ACC112 (cell line): ENCODE measurements at regions not wholly inside any gene's neighbourhood (a gene's known extent, or its start where the extent isn't known, plus 50 kb on each side); places are given as distances from the start of the nearest gene placed in this dataset.

ENCODE experiments used
- H2AFZ ChIP-seq: fragments of 200-600 bp; sonication (generic); one replicate; pipeline ENCODE4 v1.6.0; 2017; ENCODE audit warnings: antibody characterized with exemption, low read length; ENCODE audit not compliant: unreplicated experiment
- H3K27ac ChIP-seq: fragments of 200-600 bp; sonication (generic); 2 replicates; pipeline ENCODE4 v1.5.1; 2014; ENCODE audit warnings: low read depth, mild to moderate bottlenecking, antibody characterized with exemption, low read length, moderate library complexity
- H3K27me3 ChIP-seq: fragments of 200-600 bp; sonication (generic); 2 replicates; pipeline ENCODE4 v1.6.1; 2014; ENCODE audit warnings: mild to moderate bottlenecking, antibody characterized with exemption, low read length, moderate library complexity, mixed read lengths; ENCODE audit not compliant: insufficient read depth
- H3K36me3 ChIP-seq: fragments of 200-600 bp; sonication (generic); 2 replicates; pipeline ENCODE4 v1.6.1; 2016; ENCODE audit warnings: mild to moderate bottlenecking, antibody characterized with exemption, low read length, moderate library complexity, mixed read lengths; ENCODE audit not compliant: insufficient read depth
- H3K4me1 ChIP-seq: fragments of 200-600 bp; sonication (generic); one replicate; pipeline ENCODE4 v1.6.1; 2016; ENCODE audit warnings: low read length, mixed read lengths; ENCODE audit not compliant: insufficient read depth, unreplicated experiment, control insufficient read depth
- H3K4me3 ChIP-seq: fragments of 200-600 bp; sonication (generic); 2 replicates; pipeline ENCODE4 v1.5.1; 2014; ENCODE audit warnings: mild to moderate bottlenecking, low read depth, low read length
- H3K79me2 ChIP-seq: fragments of 200-600 bp; sonication (generic); one replicate; pipeline ENCODE4 v1.6.0; 2016; ENCODE audit warnings: low read length; ENCODE audit not compliant: control insufficient read depth, unreplicated experiment, insufficient read depth

- Histone ChIP-seq H3K79me2 (no peaks in the 10 kb centered on the region), H3K4me3 (no peak overlapping the region), H3K4me1 (no peaks in the 10 kb centered on the region), H3K27me3 (no peaks in the 10 kb centered on the region), H3K36me3 (no peaks in the 10 kb centered on the region), H2AFZ (no peak overlapping the region), H3K27ac (no peak overlapping the region)
Measured at GRCh38 chr2:120461092-120461491, 115.2 kb downstream of the INHBB start.

- no peak overlapping the region for H3K4me3 ChIP-seq
- H3K36me3 ChIP-seq = no peaks in the 10 kb centered on the region
- no peak overlapping the region for H3K27ac ChIP-seq
- H3K79me2 ChIP-seq = no peaks in the 10 kb centered on the region
- no peaks in the 10 kb centered on the region for H3K4me1 ChIP-seq
- no peak overlapping the region for H2AFZ ChIP-seq
- no peaks in the 10 kb centered on the region for H3K27me3 ChIP-seq
Measured at GRCh38 chr2:120461546-120462537, 115.9 kb downstream of the INHBB start.

- H3K27ac ChIP-seq = no peak overlapping the region
- no peak overlapping the region for H2AFZ ChIP-seq
Measured at GRCh38 chr2:120463527-120463926, 117.6 kb downstream of the INHBB start.

GRCh38 chr2:120463996-120464395 lies 118.1 kb downstream of the INHBB start:
- Histone ChIP-seq H3K27ac (no peak overlapping the region), H3K79me2 (no peaks in the 10 kb centered on the region), H3K4me1 (peaks cover 1% of the 10 kb centered on the region), H3K36me3 (no peaks in the 10 kb centered on the region), H3K27me3 (no peaks in the 10 kb centered on the region), H3K4me3 (no peak overlapping the region), H2AFZ (no peak overlapping the region)

More at GRCh38 chr2:120463527-120463926, 117.6 kb downstream of the INHBB start:
- H3K36me3 ChIP-seq = no peaks in the 10 kb centered on the region
- no peaks in the 10 kb centered on the region for H3K79me2 ChIP-seq
- H3K4me3 ChIP-seq = no peak overlapping the region
- no peaks in the 10 kb centered on the region for H3K27me3 ChIP-seq
- H3K4me1 ChIP-seq = no peaks in the 10 kb centered on the region

GRCh38 chr2:120464448-120464931 lies 118.6 kb downstream of the INHBB start:
- H3K4me1 ChIP-seq = peaks cover 6% of the 10 kb centered on the region
- H2AFZ ChIP-seq = no peak overlapping the region
- H3K79me2 ChIP-seq = no peaks in the 10 kb centered on the region
- H3K27ac ChIP-seq = no peak overlapping the region
- no peaks in the 10 kb centered on the region for H3K27me3 ChIP-seq
- H3K4me3 ChIP-seq = no peak overlapping the region
- H3K36me3 ChIP-seq = no peaks in the 10 kb centered on the region

- Histone ChIP-seq H3K36me3 (no peaks in the 10 kb centered on the region), H3K4me3 (no peak overlapping the region), H3K4me1 (peaks cover 13% of the 10 kb centered on the region), H2AFZ (no peak overlapping the region), H3K27ac (no peak overlapping the region), H3K27me3 (no peaks in the 10 kb centered on the region), H3K79me2 (no peaks in the 10 kb centered on the region)
Measured at GRCh38 chr2:120465012-120465700, 119.2 kb downstream of the INHBB start.

- Histone ChIP-seq H3K36me3 (no peaks in the 10 kb centered on the region), H2AFZ (no peak overlapping the region), H3K79me2 (no peaks in the 10 kb centered on the region), H3K4me1 (peaks cover 18% of the 10 kb centered on the region), H3K27ac (no peak overlapping the region), H3K4me3 (no peak overlapping the region), H3K27me3 (no peaks in the 10 kb centered on the region)
Measured at GRCh38 chr2:120465701-120465988, 119.7 kb downstream of the INHBB start.

GRCh38 chr2:120465989-120466703 lies 120.2 kb downstream of the INHBB start:
- Histone ChIP-seq H2AFZ (no peak overlapping the region), H3K27ac (no peak overlapping the region), H3K36me3 (no peaks in the 10 kb centered on the region), H3K4me3 (no peak overlapping the region), H3K79me2 (no peaks in the 10 kb centered on the region), H3K4me1 (peaks cover 23% of the 10 kb centered on the region), H3K27me3 (no peaks in the 10 kb centered on the region)

GRCh38 chr2:120466704-120467054 lies 120.7 kb downstream of the INHBB start:
- H2AFZ ChIP-seq = no peak overlapping the region
- H3K4me1 ChIP-seq = peaks cover 24% of the 10 kb centered on the region
- H3K4me3 ChIP-seq = no peak overlapping the region
- no peaks in the 10 kb centered on the region for H3K27me3 ChIP-seq
- H3K36me3 ChIP-seq = no peaks in the 10 kb centered on the region
- H3K27ac ChIP-seq = no peak overlapping the region
- no peaks in the 10 kb centered on the region for H3K79me2 ChIP-seq

GRCh38 chr2:120468136-120468535 lies 122.2 kb downstream of the INHBB start:
- no peak overlapping the region for H2AFZ ChIP-seq
- H3K27me3 ChIP-seq = no peaks in the 10 kb centered on the region
- peaks cover 24% of the 10 kb centered on the region for H3K4me1 ChIP-seq
- no peaks in the 10 kb centered on the region for H3K79me2 ChIP-seq
- no peaks in the 10 kb centered on the region for H3K36me3 ChIP-seq
- H3K27ac ChIP-seq = no peak overlapping the region
- H3K4me3 ChIP-seq = no peak overlapping the region
